Body of pancreas (tissue), 4 donors: ENCODE measurements at regions not wholly inside any gene's neighbourhood (a gene's known extent, or its start where the extent isn't known, plus 50 kb on each side); places are given as distances from the start of the nearest gene placed in this dataset.

ENCODE experiments used
- POLR2A ChIP-seq, 3 donors: fragments of 450-650 bp; IDR thresholded peaks; one replicate each; pipeline ENCODE4 v1.6.1; 2016; ENCODE audit warnings: antibody characterized with exemption in 3 of 3, mild to moderate bottlenecking in 2 of 3
- TF ChIP-seq, protein P1 (sequence below), 7 experiments: fragments of 450-650 bp in 4 of 7; fragments of 200-600 bp in 3 of 7; sonication (generic) in 3 of 7; IDR thresholded peaks; one replicate each; pipeline ENCODE4 v1.5.1; 2016 to 2019; ENCODE audit warnings: antibody characterized with exemption in 7 of 7

DNA sequence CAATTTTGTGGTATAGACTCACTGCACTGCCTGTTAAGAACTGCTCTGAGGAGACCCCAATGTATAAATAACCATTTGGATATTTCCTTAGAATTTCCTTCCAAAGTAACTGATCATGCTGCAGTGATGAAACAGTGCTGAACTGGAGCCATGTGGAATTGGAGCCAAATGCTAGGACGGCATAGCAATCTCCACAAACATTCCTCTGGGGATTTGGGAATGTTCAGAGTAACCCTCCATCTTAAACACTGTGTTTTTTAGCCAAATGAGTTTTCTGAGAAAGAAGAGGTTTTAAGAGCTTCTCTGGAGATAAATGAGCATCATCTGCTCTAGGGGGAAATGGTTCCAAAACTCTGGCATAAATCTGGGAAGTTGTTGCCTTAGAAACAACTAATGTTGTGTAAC lies 98.2 kb downstream of the OLFM4 start:
- TF ChIP-seq, protein P1, sequence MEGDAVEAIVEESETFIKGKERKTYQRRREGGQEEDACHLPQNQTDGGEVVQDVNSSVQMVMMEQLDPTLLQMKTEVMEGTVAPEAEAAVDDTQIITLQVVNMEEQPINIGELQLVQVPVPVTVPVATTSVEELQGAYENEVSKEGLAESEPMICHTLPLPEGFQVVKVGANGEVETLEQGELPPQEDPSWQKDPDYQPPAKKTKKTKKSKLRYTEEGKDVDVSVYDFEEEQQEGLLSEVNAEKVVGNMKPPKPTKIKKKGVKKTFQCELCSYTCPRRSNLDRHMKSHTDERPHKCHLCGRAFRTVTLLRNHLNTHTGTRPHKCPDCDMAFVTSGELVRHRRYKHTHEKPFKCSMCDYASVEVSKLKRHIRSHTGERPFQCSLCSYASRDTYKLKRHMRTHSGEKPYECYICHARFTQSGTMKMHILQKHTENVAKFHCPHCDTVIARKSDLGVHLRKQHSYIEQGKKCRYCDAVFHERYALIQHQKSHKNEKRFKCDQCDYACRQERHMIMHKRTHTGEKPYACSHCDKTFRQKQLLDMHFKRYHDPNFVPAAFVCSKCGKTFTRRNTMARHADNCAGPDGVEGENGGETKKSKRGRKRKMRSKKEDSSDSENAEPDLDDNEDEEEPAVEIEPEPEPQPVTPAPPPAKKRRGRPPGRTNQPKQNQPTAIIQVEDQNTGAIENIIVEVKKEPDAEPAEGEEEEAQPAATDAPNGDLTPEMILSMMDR (IDR thresholded peaks at IDR 0.05), result no peak
- no peak for TF ChIP-seq POLR2A (IDR thresholded peaks at IDR 0.05)
